Karpas-422 (cell line): ENCODE measurements at regions not wholly inside any gene's neighbourhood (a gene's known extent, or its start where the extent isn't known, plus 50 kb on each side); places are given as distances from the start of the nearest gene placed in this dataset.

ENCODE experiments used
- DNase-seq: peaks from one replicate; pipeline ENCODE4 v3.0.0-alpha.2; 2015
- H2AFZ ChIP-seq: fragments of 200-600 bp; sonication (generic); 2 replicates; pipeline ENCODE4 v1.6.1; 2014; ENCODE audit warnings: antibody characterized with exemption, low read length, mixed read lengths
- H3K27ac ChIP-seq: fragments of 200-600 bp; sonication (generic); 2 replicates; pipeline ENCODE4 v1.5.1; 2014; ENCODE audit warnings: mild to moderate bottlenecking, low read length, moderate library complexity
- H3K27me3 ChIP-seq: fragments of 200-600 bp; sonication (generic); 2 replicates; pipeline ENCODE4 v1.6.1; 2014; ENCODE audit warnings: low read length, mixed read lengths
- H3K36me3 ChIP-seq: fragments of 200-600 bp; sonication (generic); 2 replicates; pipeline ENCODE4 v1.6.1; 2014; ENCODE audit warnings: low read length, mixed read lengths; ENCODE audit not compliant: insufficient read depth
- H3K4me1 ChIP-seq: fragments of 200-600 bp; sonication (generic); 2 replicates; pipeline ENCODE4 v1.6.1; 2014; ENCODE audit warnings: mild to moderate bottlenecking, low read length, mixed read lengths
- H3K4me2 ChIP-seq: fragments of 200-600 bp; sonication (generic); 2 replicates; pipeline ENCODE4 v1.6.1; 2014; ENCODE audit warnings: low read length, low read depth, mild to moderate bottlenecking; ENCODE audit not compliant: poor library complexity, severe bottlenecking
- H3K4me3 ChIP-seq: fragments of 200-600 bp; sonication (generic); 2 replicates; pipeline ENCODE4 v1.5.1; 2014; ENCODE audit warnings: mild to moderate bottlenecking, antibody characterized with exemption, low read length, mixed read lengths
- H3K79me2 ChIP-seq: fragments of 200-600 bp; sonication (generic); 2 replicates; pipeline ENCODE4 v1.6.1; 2014; ENCODE audit warnings: mild to moderate bottlenecking, low read length, mixed read lengths
- H3K9ac ChIP-seq: fragments of 200-600 bp; sonication (generic); 2 replicates; pipeline ENCODE4 v1.6.0; 2014; ENCODE audit warnings: low read length
- H3K9me2 ChIP-seq: fragments of 200-600 bp; sonication (generic), shearing (Covaris generic); replicated peaks from 2 replicates; pipeline ENCODE4 v1.6.0; 2014; ENCODE audit warnings: mild to moderate bottlenecking, low read length, moderate library complexity; ENCODE audit not compliant: insufficient read depth
- H3K9me3 ChIP-seq: fragments of 300-700, 200-600 bp; sonication (generic); 2 replicates; pipeline ENCODE4 v1.6.1; 2014; ENCODE audit warnings: low read length, mixed read lengths
- H4K20me1 ChIP-seq: fragments of 200-600 bp; sonication (generic); 2 replicates; pipeline ENCODE4 v1.6.1; 2014; ENCODE audit warnings: mild to moderate bottlenecking, antibody characterized with exemption, low read length, low read depth; ENCODE audit not compliant: insufficient read depth

GRCh38 chr11:29333993-29334775 is 682.6 kb downstream of the KCNA4 start:
- peak; percentile 81 for DNase-seq
- no peak overlapping the region for H3K9ac ChIP-seq
- no peaks in the 10 kb centered on the region for H3K36me3 ChIP-seq
- no peak overlapping the region for H3K27ac ChIP-seq
- H3K4me3 ChIP-seq = no peak overlapping the region
- no peaks in the 10 kb centered on the region for H3K9me2 ChIP-seq
- no peaks in the 10 kb centered on the region for H3K9me3 ChIP-seq
- H3K4me2 ChIP-seq = no peak overlapping the region
- no peak overlapping the region for H2AFZ ChIP-seq
- H3K79me2 ChIP-seq = no peaks in the 10 kb centered on the region
- no peaks in the 10 kb centered on the region for H3K27me3 ChIP-seq
- H3K4me1 ChIP-seq = no peaks in the 10 kb centered on the region
- H4K20me1 ChIP-seq = no peaks in the 10 kb centered on the region

GRCh38 chr11:29331451-29332010 is 685.3 kb downstream of the KCNA4 start:
- Histone ChIP-seq H3K9me3 (no peaks in the 10 kb centered on the region), H2AFZ (no peak overlapping the region), H3K27ac (no peak overlapping the region), H3K4me1 (no peaks in the 10 kb centered on the region), H3K4me2 (no peak overlapping the region), H3K9ac (no peak overlapping the region), H4K20me1 (no peaks in the 10 kb centered on the region), H3K4me3 (no peak overlapping the region), H3K27me3 (no peaks in the 10 kb centered on the region), H3K79me2 (no peaks in the 10 kb centered on the region), H3K9me2 (no peaks in the 10 kb centered on the region), H3K36me3 (no peaks in the 10 kb centered on the region)
- DNase-seq = no peak

GRCh38 chr11:29328961-29329441 is 687.8 kb downstream of the KCNA4 start:
- peak; percentile 60 for DNase-seq
- H3K4me3 ChIP-seq = no peak overlapping the region
- no peak overlapping the region for H3K27ac ChIP-seq
- H3K27me3 ChIP-seq = no peaks in the 10 kb centered on the region
- no peaks in the 10 kb centered on the region for H4K20me1 ChIP-seq
- H3K9me2 ChIP-seq = no peaks in the 10 kb centered on the region
- no peak overlapping the region for H2AFZ ChIP-seq
- no peak overlapping the region for H3K4me2 ChIP-seq
- H3K4me1 ChIP-seq = no peaks in the 10 kb centered on the region
- H3K79me2 ChIP-seq = no peaks in the 10 kb centered on the region
- no peaks in the 10 kb centered on the region for H3K9me3 ChIP-seq
- H3K36me3 ChIP-seq = no peaks in the 10 kb centered on the region
- no peak overlapping the region for H3K9ac ChIP-seq

- Histone ChIP-seq H3K4me1 (no peaks in the 10 kb centered on the region), H3K4me2 (no peak overlapping the region), H3K27me3 (no peaks in the 10 kb centered on the region), H3K79me2 (no peaks in the 10 kb centered on the region), H2AFZ (no peak overlapping the region), H4K20me1 (no peaks in the 10 kb centered on the region), H3K9me2 (no peaks in the 10 kb centered on the region), H3K27ac (no peak overlapping the region), H3K9ac (no peak overlapping the region), H3K4me3 (no peak overlapping the region), H3K36me3 (no peaks in the 10 kb centered on the region), H3K9me3 (no peaks in the 10 kb centered on the region)
- no peak for DNase-seq
Measured at GRCh38 chr11:29327891-29328290, 688.9 kb downstream of the KCNA4 start.

- no peak overlapping the region for H3K4me3 ChIP-seq
- H3K27me3 ChIP-seq = no peaks in the 10 kb centered on the region
- H3K4me2 ChIP-seq = no peak overlapping the region
- H2AFZ ChIP-seq = no peak overlapping the region
- H3K9me2 ChIP-seq = no peaks in the 10 kb centered on the region
- H3K4me1 ChIP-seq = no peaks in the 10 kb centered on the region
- no peaks in the 10 kb centered on the region for H4K20me1 ChIP-seq
- H3K27ac ChIP-seq = no peak overlapping the region
- H3K9me3 ChIP-seq = no peaks in the 10 kb centered on the region
- no peaks in the 10 kb centered on the region for H3K36me3 ChIP-seq
- no peak for DNase-seq
- H3K9ac ChIP-seq = no peak overlapping the region
- no peaks in the 10 kb centered on the region for H3K79me2 ChIP-seq
Measured at GRCh38 chr11:29326757-29327156, 690.1 kb downstream of the KCNA4 start.

GRCh38 chr11:29324328-29324727 is 692.5 kb downstream of the KCNA4 start:
- Histone ChIP-seq H2AFZ (no peak overlapping the region), H3K4me1 (no peaks in the 10 kb centered on the region), H3K27ac (no peak overlapping the region), H3K9ac (no peak overlapping the region), H3K27me3 (no peaks in the 10 kb centered on the region), H3K9me3 (no peaks in the 10 kb centered on the region), H3K4me2 (no peak overlapping the region), H3K79me2 (no peaks in the 10 kb centered on the region), H3K4me3 (no peak overlapping the region), H4K20me1 (no peaks in the 10 kb centered on the region), H3K9me2 (no peaks in the 10 kb centered on the region), H3K36me3 (no peaks in the 10 kb centered on the region)
- no peak for DNase-seq

- Histone ChIP-seq H3K9ac (no peak overlapping the region), H3K9me2 (no peaks in the 10 kb centered on the region), H3K4me3 (no peak overlapping the region), H3K36me3 (no peaks in the 10 kb centered on the region), H3K27me3 (no peaks in the 10 kb centered on the region), H3K9me3 (no peaks in the 10 kb centered on the region), H3K4me2 (no peak overlapping the region), H2AFZ (no peak overlapping the region), H4K20me1 (no peaks in the 10 kb centered on the region), H3K27ac (no peak overlapping the region), H3K79me2 (no peaks in the 10 kb centered on the region), H3K4me1 (no peaks in the 10 kb centered on the region)
- DNase-seq = no peak
Measured at GRCh38 chr11:29321293-29322132, 695.3 kb downstream of the KCNA4 start.

- no peak overlapping the region for H3K9ac ChIP-seq
- no peaks in the 10 kb centered on the region for H3K79me2 ChIP-seq
- H3K9me3 ChIP-seq = no peaks in the 10 kb centered on the region
- no peaks in the 10 kb centered on the region for H3K4me1 ChIP-seq
- no peak for DNase-seq
- H3K27ac ChIP-seq = no peak overlapping the region
- no peaks in the 10 kb centered on the region for H3K27me3 ChIP-seq
- no peak overlapping the region for H3K4me2 ChIP-seq
- no peaks in the 10 kb centered on the region for H3K9me2 ChIP-seq
- H3K36me3 ChIP-seq = no peaks in the 10 kb centered on the region
- no peak overlapping the region for H2AFZ ChIP-seq
- H4K20me1 ChIP-seq = no peaks in the 10 kb centered on the region
- H3K4me3 ChIP-seq = no peak overlapping the region
Measured at GRCh38 chr11:29320196-29320595, 696.6 kb downstream of the KCNA4 start.
